Eye (tissue), 1 donor: ENCODE measurements at regions not wholly inside any gene's neighbourhood (a gene's known extent, or its start where the extent isn't known, plus 50 kb on each side); places are given as distances from the start of the nearest gene placed in this dataset.
"Not testable (repeated sequence)": the region's sequence is repeated elsewhere in the genome, so short reads cannot be mapped to it uniquely, and the experiment has no call there.

ENCODE experiments used
- DNase-seq: peaks from one replicate; pipeline ENCODE4 v3.0.0-alpha.2; 2015

DNA sequence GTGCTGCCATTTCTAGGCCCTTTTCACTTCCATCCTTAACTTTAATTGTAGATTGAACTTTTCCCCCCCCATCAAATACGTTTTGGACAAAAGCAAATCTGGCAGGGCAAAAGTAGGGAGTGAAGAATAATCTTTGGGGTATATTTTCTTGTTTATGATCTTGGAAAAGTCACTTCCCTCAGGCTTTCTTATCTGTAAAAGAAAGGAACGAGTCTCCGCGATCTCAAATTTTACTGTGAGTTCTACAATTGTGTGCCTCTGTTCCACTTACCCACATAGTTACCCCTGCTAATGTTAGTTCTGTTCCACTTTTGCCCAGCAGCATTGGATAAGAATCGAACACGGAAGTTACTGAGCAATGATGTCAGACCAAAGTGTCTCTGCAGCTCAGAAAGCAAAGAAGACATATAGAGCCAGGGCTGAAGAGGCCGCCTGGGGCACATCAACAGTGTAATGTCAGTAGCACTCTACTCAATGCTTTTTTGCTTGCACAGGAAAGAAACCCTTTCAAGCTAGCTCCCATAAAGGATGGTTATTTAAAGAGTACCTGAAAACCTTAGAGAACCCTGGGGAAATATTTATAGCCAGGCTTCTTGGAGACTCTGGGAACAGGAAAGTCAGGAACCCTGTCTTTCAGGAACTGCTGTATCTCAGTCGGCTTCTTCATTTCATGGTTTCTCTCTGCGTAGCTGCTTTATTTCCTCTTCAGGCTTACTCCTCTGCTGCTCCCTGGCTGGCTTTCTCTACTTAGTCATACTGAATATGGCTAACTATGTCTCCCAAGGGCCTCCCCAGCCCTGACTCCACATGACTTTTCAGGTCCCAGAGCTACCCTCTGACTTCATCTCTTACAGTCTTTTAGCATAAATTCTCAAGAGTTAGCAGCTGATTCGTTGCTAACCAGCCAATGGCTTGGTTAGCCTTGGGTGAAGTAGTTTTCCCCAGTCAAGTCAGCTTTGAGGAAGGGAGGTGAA is 123.7 kb upstream of the FAM3C start:
- DNase-seq = no peak

DNA sequence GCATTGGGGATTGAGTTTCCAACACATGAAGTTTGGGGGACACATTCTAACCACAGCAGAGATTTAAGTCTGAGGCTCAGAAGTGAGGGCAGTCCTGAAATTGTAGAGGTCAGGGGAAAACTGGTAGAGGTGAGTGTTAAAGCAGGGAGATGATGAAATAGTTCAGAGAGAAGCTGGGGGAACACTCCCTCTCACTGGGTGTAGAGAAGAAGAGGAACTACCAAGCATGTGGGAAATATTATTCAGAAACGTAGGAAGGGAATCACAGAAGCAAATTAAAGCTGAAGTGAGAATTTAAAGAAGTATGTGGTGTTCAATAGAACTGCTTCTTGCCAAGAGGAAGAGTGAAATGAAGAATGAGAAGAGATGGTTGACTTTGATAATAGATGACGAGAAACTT is 121.5 kb upstream of the FAM3C start:
- DNase-seq = no peak

- no peak for DNase-seq
These were observed 120.7 kb upstream of the FAM3C start for GRCh38 chr7:121516821-121517220.

DNA sequence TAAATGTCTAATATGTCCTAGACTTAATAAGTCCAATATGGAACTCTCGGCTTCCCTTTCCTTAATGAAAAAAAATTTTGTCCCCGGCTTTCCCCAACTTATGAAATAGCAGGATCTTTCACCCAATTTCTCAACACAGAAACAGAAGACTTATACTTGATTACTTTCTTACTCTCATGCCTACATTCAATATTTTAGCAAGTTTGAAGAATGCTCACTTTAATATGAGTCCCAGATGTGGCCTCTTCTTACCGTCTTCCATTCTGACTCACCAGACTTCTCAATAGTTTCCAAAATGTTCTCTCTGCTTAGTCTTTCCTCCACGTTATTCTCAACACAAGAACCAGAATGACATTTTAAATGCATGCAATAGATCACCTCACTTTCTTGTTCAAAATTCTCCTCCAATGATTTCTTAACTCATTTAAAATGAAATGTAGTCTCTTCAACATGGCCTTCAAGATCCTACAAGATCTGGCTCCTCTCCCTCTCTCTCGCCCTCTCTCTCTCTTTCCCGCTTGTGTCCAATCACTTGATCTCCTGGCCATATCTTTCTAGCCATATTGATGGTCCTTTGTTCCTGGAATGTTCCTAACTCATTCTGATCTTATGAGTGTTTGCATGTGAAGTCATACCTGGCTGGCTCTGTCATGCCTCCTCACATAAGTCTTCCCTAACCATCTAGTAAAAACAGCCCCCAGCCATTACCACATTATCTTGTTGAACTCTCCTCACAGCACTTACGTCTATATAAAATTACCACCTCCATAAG is 119.7 kb upstream of the FAM3C start:
- no peak for DNase-seq

DNA sequence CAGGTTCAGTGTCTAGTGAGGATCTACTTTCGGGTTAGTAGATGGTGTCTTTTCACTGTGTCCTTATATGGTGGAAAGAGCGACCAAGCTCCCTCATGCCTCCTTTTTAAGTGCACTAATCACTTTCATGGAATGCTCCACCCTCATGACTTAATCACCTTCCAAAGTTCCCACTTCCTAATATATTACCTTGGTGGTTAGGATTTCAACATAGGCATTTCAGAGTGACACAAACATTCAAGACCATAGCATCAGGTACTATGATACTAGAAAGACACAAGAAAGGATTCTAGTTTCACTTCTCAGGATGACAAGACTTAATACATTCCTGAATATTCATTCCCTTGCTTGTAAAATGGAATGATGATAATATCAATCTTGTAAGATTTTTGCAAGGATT is 119.1 kb upstream of the FAM3C start:
- no peak for DNase-seq

- no peak for DNase-seq
These were observed 117.0 kb upstream of the FAM3C start for GRCh38 chr7:121513105-121513504.

DNA sequence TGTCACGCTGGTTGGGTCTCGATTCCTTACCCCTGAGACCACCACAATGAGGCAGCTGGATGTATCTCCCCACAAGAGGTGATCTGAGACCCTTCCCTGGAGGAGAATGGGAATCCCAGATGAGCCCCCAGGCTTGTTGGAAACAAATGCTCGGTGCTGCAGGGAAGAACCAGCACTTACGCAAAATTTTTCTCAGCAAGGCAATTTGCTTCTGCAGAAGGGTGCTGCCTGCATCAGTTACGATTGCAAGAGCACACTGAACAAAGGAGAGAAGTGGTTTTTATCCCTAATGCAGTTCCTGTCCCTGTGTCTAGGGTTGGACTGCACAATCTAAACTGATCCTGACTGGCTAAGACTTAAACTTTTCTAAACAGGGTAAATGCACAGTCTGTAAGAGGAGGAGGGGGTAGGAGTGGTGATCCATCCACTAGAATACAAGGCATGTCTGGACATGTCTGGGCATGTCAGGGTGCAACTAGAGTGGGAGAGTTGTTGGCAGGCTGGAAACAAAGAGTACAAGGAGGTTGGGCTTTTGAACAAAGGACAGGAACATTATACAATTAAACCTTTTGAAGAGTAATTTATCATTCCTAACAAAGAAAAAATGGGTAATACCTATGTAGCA is 114.9 kb upstream of the FAM3C start:
- DNase-seq = no peak

- no peak for DNase-seq
These were observed 114.2 kb upstream of the FAM3C start for GRCh38 chr7:121510302-121510701.

DNA sequence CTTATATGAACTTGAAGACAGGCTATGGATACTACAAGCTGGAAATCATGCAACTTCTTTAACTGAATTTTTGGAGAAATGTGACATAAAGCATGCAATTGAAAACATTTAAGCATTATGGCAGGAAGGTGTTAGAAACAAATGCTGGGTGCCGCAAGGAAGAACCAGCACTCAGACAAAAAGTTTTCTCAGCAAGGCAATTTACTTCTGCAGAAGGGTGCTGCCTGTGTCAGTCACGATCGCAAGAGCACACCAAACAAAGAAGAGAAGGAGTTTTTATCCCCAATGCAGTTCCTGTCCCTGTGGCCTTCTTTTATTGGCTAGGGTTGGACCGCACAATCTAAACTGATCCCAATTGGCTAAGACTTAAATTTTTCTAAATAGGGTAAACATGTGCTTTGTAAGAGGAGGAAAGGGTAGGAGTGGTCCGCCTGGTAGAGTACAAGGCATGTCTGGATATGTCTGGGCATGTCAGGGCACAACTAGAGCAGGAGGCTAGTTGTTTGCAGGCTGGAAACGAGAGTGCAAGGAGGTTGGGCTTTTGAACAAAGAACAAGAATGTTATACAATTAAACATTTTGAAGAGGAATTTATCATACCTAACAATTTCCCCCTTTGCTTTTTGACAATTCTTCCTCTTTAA is 109.6 kb upstream of the FAM3C start:
- no peak for DNase-seq

DNA sequence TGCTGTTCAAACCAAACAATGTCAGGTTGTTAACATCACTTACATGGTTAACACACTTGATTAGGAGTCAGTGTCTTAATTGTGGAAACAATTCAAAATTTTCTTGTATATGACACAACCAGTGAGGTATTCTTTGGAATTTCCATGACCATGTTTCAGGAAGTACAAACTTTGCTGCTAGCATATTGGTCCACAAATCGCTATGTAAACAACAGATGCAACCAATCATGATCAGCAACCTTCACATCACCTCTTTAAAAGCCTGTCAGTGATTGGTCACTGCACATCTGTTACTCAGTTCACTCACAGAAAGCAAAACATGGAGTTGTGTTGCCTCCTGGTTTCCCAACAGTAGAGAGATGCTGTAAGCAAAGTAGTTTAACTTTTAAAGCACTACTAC is 108.9 kb upstream of the FAM3C start:
- no peak for DNase-seq

GRCh38 chr7:121504482-121504881 is 108.4 kb upstream of the FAM3C start:
- no peak for DNase-seq

DNA sequence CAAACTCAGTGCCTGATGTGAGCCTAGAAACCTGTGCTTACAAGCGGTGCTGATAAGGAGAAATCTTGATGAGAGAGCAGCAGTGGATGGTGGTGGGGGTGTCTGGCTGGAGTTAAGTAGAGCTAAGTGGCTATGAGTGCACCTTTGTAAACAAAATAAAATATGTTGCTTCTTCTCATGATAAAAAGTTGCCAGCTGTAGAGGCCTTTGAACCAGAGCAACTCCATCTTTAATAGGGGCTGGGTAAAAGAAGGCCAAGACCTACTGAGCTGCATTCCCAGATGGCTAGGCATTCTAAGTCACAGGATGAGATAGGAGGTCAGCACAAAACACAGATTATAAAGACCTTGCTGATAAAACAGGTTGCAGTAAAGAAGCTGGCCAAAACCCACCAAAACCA is 107.6 kb upstream of the FAM3C start:
- no peak for DNase-seq

GRCh38 chr7:121503039-121503438 is 106.9 kb upstream of the FAM3C start:
- DNase-seq = no peak

DNA sequence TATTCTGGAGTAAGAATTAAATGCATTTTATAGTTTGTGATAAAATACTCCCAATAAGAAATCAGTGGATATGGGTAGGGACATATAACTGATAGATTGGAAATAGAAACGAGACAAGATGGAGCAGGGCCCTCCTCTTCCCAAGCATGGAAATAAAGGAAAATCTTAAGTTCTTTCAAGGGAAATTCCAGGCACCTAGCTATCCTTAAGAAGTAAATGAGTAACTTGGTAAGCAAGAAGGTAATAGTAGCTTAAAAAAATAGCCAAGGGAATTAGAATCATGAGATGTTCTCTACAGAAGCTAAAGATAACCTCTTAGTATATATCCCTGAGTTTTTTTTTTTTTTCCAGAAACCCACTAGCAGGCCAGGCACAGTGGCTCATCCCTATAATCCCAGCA is 105.5 kb upstream of the FAM3C start:
- no peak for DNase-seq

DNA sequence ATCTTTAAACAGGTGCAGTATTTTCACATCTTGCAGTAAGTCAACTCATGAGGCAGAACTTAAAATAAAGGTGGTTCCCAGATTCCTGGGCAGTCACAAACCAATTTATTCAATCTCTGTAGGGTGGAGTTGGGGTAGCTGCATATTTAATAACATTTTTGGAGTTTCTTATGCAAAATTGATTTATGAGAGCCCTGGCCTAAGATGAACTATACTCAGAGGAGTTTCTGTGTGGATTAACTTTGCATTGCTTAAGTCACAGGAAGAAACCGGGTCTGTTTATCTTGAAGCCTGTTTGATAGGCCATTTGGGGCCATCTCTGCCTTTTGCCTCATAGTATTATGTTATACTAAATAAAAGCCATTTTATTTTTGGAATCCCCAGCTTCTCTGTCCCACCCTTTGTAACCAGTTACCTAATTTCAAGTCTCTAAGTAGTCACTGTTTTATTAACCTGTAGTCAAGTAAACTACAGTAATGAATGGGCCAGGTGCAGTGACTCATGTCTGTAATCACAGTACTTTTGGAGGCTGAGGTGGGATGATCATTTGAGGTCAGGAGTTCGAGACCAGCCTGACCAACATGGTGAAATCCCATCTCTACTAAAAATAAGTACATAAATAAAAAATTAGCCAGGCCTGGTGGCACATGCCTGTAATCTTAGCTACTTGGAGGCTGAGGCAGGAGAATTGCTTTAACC is 104.4 kb upstream of the FAM3C start:
- no peak for DNase-seq

GRCh38 chr7:121499624-121500023 is 103.5 kb upstream of the FAM3C start:
- DNase-seq = no peak

- DNase-seq = no peak
These were observed 102.7 kb upstream of the FAM3C start for GRCh38 chr7:121498816-121499215.

DNA sequence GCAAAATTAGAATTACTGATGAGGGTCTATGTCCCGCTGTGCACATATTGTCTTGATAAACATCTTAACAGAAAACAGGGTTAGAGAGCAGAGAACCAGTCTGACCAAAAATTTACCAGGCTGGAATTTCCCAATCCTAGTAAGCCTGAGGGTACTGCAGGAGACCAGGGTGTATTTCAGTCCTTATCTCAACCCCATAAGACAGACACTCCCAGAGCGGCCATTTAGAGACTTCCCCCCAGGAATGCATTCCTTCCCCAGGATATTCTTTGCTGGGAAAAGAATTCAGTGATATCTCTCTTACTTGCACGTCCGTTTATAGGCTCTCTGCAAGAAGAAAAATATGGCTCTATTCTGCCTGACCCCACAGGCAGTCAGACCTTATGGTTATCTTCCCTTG is 101.4 kb upstream of the FAM3C start:
- DNase-seq = not testable (repeated sequence)

DNA sequence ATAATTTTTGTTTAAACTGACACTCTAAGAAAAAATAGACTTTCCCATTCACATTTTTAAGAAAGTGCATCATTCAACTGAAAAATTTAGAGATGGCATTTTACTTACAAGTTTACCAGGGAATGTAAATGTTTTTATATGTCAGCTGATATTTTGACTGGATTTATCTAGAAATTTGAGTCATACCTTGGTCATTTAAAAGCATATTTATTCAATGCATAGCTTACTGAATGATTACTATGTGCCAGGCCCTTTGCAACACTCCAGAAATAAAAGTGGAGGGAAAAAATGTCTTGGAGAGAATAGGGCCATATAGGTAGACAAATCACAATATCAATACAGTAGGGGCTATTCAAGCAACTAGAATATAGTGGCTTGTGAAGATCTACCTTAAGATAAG is 98.4 kb upstream of the FAM3C start:
- DNase-seq = no peak

DNA sequence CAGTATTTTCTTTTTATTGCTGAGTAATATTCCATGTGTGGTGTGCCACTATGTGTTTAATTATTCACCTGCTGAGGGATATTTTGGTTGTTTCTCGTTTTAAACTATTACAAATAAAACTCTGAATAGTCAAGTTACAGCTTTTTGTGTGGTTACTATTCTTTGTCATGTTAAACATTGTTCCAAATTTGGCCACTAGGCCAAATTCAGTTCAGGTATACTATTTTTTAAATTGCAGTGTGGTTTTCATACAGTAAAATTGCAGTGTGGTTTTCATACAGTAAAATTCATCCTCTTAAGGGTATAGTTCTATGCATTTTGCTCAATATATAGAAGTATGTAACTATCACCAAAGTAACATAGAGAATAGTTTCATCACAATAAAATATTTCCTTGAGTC is 97.4 kb upstream of the FAM3C start:
- DNase-seq = no peak

- DNase-seq = no peak
These were observed 94.2 kb upstream of the FAM3C start for GRCh38 chr7:121490309-121490708.

GRCh38 chr7:121489440-121489839 is 93.3 kb upstream of the FAM3C start:
- no peak for DNase-seq
